HEK293 (cell line): ENCODE measurements at regions not wholly inside any gene's neighbourhood (a gene's known extent, or its start where the extent isn't known, plus 50 kb on each side); places are given as distances from the start of the nearest gene placed in this dataset.

Experiments used
- KLF7 ChIP-seq: fragments of 450-650 bp; formaldehyde crosslinking; IDR thresholded peaks from 2 replicates; pipeline ENCODE4 v1.5.1; 2016; ENCODE audit warnings: missing biosample characterization, missing genetic modification characterization, borderline replicate concordance
- YY1 ChIP-seq: fragments of 450-650 bp; formaldehyde crosslinking; IDR thresholded peaks from 2 replicates; pipeline ENCODE4 v1.5.1; 2018; ENCODE audit warnings: missing biosample characterization, missing genetic modification characterization
- ZBTB8A ChIP-seq: fragments of 450-650 bp; formaldehyde crosslinking; IDR thresholded peaks from 2 replicates; pipeline ENCODE4 v1.5.1; 2016; ENCODE audit warnings: missing biosample characterization, missing genetic modification characterization
- ZNF274 ChIP-seq, 2 experiments: fragments of 200-500 bp in 1 of 2; fragments of 450-650 bp in 1 of 2; sonication (Bioruptor generic) in 1 of 2; formaldehyde crosslinking in 1 of 2; IDR thresholded peaks; 2 replicates each; pipeline versions ENCODE4 v1.5.1 to v1.6.1; 2014 to 2016; ENCODE audit warnings: borderline replicate concordance in 1 of 2, inconsistent platforms in 1 of 2, low read length in 1 of 2, missing biosample characterization in 1 of 2, missing genetic modification characterization in 1 of 2
- ZNF561 ChIP-seq: fragments of 450-650 bp; IDR thresholded peaks from 2 replicates; pipeline ENCODE4 v1.5.1; 2018; ENCODE audit warnings: missing biosample characterization, missing genetic modification characterization, borderline replicate concordance
- TF ChIP-seq, protein P1 (sequence below): fragments of 450-650 bp; formaldehyde crosslinking; IDR thresholded peaks from 2 replicates; pipeline ENCODE4 v1.5.1; 2016; ENCODE audit warnings: missing biosample characterization, missing genetic modification characterization
- TF ChIP-seq, protein P2 (sequence below): fragments of 450-650 bp; formaldehyde crosslinking; IDR thresholded peaks from 2 replicates; pipeline ENCODE4 v1.5.1; 2016; ENCODE audit warnings: missing biosample characterization, missing genetic modification characterization
- TF ChIP-seq, protein P3 (sequence below): fragments of 450-650 bp; formaldehyde crosslinking; IDR thresholded peaks from 2 replicates; pipeline ENCODE4 v1.5.1; 2016; ENCODE audit warnings: missing biosample characterization, missing genetic modification characterization, low read depth
- TF ChIP-seq, protein P4 (sequence below): fragments of 450-650 bp; formaldehyde crosslinking; IDR thresholded peaks from 2 replicates; pipeline ENCODE4 v1.5.1; 2016; ENCODE audit warnings: missing biosample characterization, missing genetic modification characterization

DNA sequence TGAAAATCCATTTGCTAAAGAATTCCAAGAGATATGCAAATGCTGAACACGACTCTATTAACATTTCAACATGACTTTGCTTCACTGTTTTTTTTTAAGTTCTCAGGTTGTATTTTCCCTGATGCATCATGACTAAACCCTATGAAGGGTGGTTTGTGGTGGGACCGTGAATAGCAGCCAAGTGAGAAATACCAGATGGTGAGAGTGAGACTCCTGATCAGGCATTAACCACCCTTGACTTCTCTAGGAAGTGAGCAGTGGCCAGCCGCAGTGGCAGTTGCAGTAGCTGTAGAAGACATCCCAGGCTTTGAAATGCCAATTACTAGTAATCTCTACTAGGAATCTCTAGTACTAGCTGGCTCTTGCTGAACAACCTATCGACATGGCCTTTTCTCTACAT, 383.4 kb downstream of the FAM133A start:
- TF ChIP-seq KLF7 (no peak), ZNF274 (IDR thresholded peaks at IDR 0.05; ENCODE audit: low read length) (no peak), ZNF274 (tag by site-specific recombination; IDR thresholded peaks at IDR 0.05; ENCODE audit: borderline replicate concordance) (no peak), ZBTB8A (tag by site-specific recombination) (no peak), YY1 (tag by site-specific recombination) (no peak), ZNF561 (no peak)
- TF ChIP-seq, protein P1, sequence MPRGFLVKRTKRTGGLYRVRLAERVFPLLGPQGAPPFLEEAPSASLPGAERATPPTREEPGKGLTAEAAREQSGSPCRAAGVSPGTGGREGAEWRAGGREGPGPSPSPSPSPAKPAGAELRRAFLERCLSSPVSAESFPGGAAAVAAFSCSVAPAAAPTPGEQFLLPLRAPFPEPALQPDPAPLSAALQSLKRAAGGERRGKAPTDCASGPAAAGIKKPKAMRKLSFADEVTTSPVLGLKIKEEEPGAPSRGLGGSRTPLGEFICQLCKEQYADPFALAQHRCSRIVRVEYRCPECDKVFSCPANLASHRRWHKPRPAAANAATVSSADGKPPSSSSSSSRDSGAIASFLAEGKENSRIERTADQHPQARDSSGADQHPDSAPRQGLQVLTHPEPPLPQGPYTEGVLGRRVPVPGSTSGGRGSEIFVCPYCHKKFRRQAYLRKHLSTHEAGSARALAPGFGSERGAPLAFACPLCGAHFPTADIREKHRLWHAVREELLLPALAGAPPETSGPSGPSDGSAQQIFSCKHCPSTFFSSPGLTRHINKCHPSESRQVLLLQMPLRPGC = no peak
- TF ChIP-seq, protein P2, sequence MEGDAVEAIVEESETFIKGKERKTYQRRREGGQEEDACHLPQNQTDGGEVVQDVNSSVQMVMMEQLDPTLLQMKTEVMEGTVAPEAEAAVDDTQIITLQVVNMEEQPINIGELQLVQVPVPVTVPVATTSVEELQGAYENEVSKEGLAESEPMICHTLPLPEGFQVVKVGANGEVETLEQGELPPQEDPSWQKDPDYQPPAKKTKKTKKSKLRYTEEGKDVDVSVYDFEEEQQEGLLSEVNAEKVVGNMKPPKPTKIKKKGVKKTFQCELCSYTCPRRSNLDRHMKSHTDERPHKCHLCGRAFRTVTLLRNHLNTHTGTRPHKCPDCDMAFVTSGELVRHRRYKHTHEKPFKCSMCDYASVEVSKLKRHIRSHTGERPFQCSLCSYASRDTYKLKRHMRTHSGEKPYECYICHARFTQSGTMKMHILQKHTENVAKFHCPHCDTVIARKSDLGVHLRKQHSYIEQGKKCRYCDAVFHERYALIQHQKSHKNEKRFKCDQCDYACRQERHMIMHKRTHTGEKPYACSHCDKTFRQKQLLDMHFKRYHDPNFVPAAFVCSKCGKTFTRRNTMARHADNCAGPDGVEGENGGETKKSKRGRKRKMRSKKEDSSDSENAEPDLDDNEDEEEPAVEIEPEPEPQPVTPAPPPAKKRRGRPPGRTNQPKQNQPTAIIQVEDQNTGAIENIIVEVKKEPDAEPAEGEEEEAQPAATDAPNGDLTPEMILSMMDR (tag by site-specific recombination) = no peak
- TF ChIP-seq, protein P3, sequence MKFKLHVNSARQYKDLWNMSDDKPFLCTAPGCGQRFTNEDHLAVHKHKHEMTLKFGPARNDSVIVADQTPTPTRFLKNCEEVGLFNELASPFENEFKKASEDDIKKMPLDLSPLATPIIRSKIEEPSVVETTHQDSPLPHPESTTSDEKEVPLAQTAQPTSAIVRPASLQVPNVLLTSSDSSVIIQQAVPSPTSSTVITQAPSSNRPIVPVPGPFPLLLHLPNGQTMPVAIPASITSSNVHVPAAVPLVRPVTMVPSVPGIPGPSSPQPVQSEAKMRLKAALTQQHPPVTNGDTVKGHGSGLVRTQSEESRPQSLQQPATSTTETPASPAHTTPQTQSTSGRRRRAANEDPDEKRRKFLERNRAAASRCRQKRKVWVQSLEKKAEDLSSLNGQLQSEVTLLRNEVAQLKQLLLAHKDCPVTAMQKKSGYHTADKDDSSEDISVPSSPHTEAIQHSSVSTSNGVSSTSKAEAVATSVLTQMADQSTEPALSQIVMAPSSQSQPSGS (tag by site-specific recombination) = no peak
- TF ChIP-seq, protein P4, sequence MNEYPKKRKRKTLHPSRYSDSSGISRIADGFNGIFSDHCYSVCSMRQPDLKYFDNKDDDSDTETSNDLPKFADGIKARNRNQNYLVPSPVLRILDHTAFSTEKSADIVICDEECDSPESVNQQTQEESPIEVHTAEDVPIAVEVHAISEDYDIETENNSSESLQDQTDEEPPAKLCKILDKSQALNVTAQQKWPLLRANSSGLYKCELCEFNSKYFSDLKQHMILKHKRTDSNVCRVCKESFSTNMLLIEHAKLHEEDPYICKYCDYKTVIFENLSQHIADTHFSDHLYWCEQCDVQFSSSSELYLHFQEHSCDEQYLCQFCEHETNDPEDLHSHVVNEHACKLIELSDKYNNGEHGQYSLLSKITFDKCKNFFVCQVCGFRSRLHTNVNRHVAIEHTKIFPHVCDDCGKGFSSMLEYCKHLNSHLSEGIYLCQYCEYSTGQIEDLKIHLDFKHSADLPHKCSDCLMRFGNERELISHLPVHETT (tag by site-specific recombination) = no peak
